NCI-H2196 treated with DMSO at 0.1 percent for 48 hours (cell line): ENCODE measurements at regions not wholly inside any gene's neighbourhood (a gene's known extent, or its start where the extent isn't known, plus 50 kb on each side); places are given as distances from the start of the nearest gene placed in this dataset.
"Not testable (repeated sequence)": the region's sequence is repeated elsewhere in the genome, so short reads cannot be mapped to it uniquely, and the experiment has no call there.

Source experiments
- DNase-seq: peaks from one replicate; lab custom pipeline; 2025; ENCODE audit not compliant: unreplicated experiment; lab: John Stamatoyannopoulos, UW

DNA sequence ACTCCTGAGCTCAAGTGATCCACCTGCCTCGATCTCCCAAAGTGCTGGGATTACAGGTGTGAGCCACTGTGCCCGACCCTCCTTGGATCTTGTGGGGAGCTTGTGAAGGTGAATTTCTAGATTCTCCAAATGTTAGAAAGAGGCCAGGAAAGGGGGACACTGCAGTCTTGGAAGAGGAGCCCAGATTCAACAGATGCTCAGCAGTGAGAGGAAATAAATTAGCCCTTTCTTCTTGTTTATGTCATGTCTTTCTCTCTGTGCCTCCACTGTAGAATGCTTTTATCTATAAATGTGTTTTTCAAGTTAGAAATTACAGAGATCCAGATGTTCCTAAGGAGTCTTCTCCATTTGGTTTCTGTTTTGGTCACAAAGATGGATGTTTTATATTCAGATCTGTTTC lies 346.6 kb upstream of the KAZN start:
- no peak for DNase-seq

DNA sequence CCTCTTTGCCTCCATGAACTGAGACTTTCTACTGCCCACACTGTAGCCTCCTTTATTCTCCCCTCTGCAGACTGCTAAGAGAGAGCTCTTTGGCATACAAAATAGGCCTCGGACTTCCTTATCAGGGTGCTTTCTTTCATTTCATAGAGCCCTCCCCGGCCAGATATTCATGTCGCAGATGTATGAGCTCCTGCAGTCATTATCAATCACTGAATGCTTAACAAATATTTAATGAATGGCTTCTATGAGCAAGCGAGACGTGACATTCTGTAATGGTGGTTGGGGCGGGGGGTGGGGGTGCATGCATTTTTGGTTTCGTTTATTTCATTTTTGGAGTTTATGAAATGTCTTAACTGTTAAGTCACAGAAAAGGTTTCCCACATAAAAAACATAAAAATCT lies 344.8 kb upstream of the KAZN start:
- DNase-seq = no peak

DNA sequence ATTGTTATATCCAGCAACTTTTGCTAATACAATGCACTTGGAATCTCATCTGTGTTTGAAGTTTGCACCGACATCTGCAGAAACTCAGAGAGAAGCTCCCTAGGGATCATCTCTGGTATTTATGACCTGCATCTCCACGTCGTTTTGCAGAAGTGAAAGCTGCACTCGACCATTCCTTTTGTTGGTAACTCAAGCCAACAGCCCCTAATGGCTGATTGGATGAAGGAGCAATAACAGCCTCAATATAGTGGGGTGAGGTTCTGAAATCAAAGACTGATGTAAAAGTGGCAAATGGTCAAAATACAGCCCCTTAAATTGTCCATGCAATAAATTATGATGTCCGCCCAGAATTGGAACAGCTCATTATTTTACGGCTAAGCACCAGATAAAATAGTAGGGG lies 344.2 kb upstream of the KAZN start:
- no peak for DNase-seq

DNA sequence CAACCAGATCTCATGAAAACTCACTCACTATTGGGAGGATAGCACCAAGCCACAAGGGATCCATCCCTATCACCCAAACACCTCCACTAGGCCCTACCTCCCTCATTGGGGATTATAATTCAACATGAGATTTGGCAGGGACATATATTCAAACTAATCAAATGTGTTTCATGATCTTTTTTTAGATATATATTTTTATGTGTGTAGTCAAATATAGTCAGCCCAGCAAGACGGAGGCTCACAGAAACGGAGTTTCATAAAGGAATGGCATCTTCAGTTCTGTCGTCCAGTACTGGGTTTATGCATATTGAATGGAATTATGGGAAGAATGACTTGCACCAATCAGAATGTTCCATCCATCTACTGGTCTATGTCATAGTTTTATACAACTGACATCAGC lies 343.3 kb upstream of the KAZN start:
- no peak for DNase-seq

DNA sequence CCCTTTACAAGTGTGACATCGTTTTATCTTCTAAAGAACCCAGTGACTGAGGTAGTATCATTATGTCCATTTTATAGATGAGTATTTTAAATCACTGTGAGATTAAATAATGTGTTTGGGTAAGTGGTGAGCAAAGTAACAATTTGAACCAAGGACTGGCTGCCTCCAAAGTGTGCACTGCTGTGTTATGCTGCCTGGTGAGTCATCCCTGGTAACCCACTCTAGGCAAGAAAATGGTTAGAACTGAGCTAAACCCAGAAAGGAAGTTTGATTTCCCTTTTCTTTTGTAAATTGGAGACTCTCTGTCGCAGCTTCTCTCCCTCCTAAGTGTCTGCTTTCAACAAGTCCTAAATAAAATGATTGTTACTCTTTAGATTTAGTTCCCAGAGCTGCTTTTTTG lies 342.8 kb upstream of the KAZN start:
- DNase-seq = no peak

DNA sequence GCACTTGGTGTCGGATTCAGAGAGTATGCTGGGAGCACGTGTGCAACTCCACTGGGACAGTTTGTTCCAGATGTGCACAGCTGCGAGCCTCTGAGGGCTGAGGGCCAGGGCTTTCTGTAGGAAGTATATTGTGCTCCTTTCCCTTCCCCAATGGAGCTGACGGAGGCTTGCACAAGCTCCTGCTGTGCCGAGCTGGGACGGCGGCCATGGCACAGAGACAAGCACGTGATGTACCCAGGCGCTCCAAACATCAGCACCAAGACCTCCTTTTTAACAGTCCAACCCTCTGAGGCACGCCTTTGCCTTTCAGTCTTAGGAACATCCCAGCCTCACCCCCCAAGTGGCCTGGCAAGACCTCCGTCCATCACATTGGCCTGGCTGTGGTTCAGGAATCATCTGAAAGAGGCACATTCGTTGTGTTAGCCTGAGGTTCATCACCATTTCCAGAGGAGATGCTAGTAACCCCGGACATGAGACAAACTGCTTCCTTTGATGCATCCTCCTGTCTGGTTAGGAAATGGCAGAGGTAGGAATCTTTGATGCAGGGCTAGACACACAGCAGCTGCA lies 339.2 kb upstream of the KAZN start:
- no peak for DNase-seq

DNA sequence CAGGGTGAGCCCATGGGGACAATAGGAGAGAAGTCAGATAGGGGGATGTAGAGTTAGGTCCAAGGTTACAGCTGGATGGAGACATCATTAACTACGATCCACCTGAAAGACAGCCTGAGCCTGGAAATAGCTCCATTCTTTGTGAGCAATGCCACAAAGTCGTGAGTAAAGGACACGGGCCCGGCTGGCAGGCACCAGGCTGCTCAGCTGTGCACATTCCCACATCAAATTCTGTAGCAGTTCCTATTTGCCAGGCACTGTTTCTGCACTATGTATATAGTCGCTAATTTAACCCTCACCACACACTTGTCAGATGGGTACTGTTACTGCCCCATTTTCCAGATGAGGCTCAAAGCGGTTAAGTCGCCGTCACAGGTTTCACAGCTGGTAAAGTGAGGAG lies 338.0 kb upstream of the KAZN start:
- no peak for DNase-seq

DNA sequence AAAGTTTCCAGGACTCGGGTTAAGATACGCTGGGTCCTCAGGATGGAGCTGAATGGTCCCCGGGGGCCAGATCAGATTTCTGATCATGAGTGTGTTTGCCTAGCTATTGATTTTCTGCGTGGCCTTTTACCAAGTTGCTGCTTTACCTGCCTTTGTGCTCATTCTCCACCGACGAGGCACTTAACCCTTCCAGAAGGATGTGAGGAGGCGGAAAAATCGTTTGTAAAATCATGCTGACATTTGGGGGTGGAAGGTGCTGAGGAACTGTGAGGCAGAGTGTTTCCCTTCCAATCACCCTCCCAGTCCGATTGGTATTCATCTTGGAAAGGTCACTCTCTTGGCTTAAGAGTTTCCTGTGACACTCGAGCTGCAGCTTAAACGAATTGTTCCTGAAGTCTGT lies 337.1 kb upstream of the KAZN start:
- no peak for DNase-seq

DNA sequence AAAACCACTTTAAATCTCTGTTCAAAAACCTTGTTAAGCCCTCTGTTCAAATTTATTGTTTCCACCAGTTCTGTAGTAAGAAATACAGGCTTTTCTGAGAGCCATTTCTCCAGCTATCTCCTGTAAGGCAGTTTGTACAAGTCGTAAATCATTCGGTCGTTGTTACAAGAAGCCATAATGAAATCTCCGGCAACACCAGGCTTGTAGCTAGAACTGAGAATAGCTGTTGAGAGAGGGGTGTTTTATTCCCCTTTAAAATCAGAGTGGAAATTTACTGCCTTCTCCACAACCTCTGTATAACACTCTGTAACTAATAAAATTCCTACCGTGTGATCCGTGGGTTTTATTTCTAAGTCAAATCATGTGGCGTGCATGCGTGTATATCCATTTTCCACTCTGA lies 335.8 kb upstream of the KAZN start:
- DNase-seq = no peak

DNA sequence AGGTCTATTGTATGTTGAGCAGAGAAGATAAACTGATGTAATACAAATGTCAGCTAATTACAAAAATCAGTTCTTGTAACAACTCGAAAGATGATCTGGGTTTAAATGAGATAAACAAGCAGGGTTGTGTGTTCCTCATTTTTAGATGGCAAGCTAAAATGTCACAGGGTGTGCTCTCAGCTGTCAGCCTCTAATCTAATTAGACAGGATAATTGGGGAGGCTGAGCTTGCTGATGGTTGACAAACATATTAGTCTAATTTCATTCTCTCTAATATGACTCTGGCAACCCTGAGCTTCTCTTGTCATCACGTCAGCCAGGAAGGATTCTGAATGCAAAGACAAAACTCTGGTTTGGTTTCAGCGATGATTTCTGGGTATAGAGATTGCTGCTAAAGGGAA lies 335.3 kb upstream of the KAZN start:
- no peak for DNase-seq

DNA sequence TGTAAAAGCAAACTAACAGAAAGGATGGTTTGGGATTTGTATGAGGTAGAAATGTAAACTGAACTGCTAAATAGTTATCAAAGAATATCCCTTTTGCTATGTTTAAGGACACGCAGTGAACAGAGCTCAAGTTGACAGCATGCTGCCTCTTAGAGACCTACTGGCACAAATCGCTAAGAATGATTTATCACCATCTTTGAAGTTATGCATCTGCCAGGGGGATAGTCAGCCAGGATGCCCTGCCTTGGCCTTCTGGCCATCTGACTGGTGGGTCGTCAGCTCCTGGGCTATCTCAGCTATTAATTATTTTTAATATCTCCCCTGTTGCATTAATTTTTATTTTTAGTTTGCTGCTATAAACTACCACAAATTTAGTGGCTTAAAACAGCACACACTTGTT lies 334.8 kb upstream of the KAZN start:
- no peak for DNase-seq

DNA sequence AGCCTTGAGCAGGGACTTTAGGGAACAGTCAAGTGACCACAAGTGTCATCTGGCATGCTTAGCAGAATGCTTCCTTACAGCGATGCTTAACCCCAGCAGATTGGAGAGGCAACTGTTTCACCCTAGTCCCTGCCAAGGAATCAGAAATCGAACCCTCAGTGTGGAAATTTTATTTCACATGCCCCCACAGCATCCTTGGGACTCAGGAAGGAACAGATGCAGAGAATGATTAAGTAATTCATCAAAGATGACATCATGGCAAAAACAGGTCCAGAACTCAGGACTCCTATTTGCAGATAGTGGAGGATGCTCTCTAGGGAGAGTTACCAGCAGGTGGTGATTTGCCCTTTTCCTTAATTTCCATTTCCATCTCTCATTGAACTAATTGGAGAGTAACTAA lies 333.0 kb upstream of the KAZN start:
- DNase-seq = no peak

DNA sequence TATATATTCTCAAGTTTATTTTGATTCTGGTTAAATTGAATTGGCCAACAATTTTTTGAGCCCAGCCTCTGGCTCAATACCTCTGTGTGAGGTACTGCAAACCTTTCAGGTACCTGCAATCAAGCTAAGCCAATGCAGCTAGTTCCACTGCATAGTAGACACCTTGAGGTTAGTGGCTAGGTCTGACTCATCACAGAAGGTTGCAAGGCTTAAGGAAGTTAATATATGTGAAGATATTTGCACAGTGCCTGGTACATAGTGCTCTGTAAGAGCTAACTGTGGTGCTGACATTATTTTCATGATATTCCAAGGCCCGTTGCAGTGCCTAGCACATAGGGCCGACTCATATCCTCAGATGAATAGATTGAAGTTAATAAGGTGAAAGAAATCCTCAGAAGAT lies 330.5 kb upstream of the KAZN start:
- DNase-seq = no peak

DNA sequence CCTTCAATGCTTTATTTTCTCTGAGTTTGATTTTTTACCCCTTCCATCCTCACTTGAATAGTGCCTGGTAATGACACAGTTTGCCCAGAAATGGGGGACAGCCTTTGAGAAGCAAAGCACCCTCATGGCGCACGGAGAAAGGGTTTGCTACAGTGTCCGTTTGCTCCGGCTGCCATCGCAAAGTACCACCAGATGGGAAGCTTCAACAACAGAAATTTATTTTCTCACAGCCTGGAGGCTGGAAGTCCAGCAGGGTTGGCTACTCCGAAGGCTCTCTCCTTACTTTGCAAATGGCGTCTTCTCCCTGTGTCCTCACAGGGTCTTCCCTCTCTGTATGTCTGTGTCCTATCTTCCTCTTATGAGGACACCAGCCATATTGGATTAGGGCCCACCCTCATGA lies 327.7 kb upstream of the KAZN start:
- no peak for DNase-seq

DNA sequence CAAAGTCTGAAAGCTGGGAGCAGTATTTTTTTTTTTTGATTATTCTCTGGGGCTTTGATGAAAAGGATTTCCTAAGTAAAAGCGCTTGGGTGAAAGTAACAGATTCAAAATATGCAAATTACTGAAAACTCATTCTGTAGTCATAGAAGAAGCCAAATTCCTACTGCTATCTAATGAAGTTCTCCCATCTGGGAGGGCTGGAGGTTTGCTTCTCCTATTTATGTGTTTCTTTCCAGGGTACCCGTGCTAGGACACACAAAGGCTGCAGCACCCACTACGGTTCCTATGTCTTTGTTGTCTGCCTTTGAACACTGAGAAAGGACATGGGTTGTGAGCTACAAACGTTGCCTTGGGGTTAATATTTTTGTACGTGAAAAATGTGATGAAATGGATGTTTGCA lies 324.7 kb upstream of the KAZN start:
- DNase-seq = no peak

DNA sequence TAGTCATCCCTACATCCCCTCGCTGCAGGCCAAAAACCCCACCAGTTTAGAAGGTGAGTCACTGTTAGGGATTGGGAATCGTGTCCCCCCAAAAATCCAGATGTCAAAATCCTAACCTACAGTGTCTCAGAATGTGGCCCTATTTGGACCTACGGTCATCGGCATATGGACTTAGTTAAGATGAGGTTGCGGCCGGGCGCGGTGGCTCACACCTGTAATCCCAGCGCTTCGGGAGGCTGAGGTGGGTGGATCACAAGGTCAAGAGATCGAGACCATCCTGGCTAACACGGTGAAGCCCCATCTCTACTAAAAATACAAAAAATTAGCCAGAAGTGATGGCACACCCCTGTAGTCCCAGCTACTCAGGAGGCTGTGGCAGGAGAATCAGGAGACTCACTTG lies 318.6 kb upstream of the KAZN start:
- DNase-seq = not testable (repeated sequence)

DNA sequence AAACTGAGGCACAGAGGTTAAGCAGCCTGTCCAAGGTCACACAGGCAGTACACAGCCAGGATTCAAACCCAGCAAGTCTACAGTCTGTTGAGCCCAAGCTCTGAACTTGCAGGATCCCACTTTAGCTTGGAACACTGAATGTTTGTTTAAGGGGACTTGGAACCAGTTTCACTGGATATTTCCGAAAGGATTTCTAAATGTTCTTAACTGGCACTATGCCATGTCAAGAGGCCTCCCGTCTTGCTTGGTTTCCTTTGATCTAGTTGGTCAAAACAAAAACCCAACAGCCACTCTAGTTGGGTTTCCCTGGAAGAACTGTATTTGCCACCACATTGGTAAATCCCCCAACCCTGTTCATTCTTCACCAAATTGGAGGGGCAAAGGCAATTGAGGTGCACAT lies 317.6 kb upstream of the KAZN start:
- no peak for DNase-seq

DNA sequence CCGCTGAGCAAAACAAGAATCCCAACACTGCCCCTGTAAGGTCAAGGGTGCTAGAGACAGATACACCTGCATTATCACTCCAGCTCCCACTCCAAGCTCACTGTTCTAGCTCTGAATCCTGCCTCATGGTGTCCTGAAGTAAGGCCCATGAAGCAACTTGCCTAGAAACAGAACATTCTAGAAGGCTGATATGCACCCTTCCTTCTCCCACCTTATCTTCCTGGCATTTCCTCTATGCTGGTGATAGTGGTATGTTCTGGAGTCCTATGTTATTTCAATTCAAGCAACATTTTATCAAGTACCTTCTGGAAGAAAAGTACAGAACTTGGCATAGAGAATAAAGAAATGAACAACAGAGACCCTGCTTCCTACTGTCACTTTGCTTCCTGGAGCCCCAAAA lies 317.1 kb upstream of the KAZN start:
- no peak for DNase-seq

DNA sequence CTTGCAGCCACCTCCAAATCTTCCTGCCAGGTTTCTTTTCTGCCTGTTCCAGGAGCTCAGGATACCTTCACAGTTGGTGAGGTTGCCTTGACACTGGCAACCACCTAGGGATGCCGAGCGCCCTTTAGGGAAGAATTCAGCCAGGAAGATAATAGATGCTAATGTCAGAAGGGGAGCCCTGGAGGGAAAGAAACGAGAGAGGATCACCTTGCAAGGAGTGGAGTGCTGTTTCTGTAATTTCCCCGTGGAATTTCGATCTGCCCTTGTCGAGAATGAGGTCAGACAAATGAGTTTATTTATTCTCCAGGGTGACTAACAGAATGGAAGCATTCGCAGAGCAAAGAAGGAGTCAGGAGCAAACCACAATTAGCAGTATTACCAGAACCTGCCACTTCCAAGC lies 315.8 kb upstream of the KAZN start:
- no peak for DNase-seq

DNA sequence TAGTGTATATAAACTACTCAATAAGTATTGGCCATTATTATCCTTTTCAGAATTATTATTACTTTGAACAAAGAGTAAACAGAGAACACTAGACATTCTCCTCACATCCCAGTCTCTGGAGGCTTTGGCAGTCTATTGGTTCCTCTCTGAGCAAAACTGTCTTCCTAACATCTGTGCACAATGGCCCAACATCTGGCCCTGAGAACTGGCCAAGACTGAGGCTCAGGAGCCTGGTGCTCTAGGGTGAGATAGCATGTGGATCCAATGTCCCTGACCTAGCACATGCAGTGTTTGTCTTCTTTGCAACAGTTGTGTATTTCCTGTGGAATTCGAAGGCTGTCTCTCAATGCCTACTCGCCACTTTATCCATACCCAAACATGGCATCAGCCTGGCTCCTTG lies 313.2 kb upstream of the KAZN start:
- DNase-seq = no peak

DNA sequence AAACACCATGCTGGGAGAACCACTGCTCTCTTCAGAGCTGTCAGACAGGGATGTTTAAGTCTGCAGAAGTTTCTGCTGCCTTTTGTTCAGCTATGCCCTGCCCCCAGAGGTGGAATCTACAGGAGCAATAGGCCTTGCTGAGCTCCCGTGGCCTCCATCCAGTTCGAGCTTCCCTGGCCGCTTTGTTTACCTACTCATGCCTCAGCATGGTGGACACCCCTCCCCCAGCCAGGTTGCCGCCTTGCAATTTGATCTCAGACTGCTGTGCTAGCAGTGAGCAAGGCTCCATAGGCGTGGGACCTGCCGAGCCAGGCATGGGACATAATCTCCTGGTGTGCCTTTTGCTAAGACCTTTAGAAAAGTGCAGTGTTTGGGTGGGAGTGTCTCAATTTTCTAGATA lies 307.3 kb upstream of the KAZN start:
- DNase-seq = peak; percentile 43

DNA sequence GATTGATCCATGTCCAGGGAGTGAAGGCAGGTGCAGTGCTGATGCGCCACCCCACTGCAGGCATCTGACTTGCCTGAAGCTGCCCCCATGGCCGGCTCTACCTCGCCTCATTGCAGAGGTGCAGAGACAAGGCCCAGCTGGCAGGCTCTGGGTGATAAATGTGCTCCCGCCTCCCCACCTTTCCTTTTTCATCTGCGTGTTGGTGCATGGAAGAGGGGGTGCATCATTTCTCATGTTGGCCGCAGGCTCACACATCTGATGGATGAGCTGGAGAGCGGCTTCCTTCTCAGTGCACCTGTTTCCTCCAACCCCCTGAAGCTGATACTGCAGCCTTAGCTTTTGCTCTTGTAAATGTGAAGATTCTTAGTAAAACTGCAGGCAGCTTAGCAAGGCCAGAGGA lies 306.0 kb upstream of the KAZN start:
- no peak for DNase-seq

DNA sequence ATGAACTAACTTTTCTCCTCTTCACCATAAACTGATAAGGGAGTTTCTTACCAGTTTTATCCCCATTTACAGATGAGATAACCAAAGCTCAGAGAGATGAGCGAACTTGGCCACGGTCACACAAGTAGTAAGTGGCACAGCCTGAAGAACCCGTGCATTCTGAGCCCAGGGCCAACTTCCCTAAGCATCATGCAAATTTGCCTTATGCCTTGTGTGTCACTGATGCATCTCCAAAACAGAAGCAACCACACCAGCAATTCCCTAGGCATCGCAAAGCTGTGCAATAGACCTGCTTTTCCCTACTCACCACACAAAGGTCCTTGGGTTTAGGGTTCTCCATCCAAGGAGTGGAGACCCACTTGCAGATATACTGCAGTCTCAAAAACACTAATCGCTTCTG lies 304.5 kb upstream of the KAZN start:
- DNase-seq = no peak
